Activated CD4-positive, CD25-positive, alpha-beta regulatory T cell treated with anti-CD3 and anti-CD28 coated beads, Interleukin-2, amount 50 U/mL, for 24 hours (primary cell): ENCODE measurements at regions not wholly inside any gene's neighbourhood (a gene's known extent, or its start where the extent isn't known, plus 50 kb on each side); places are given as distances from the start of the nearest gene placed in this dataset.
"Not testable (repeated sequence)": the region's sequence is repeated elsewhere in the genome, so short reads cannot be mapped to it uniquely, and the experiment has no call there.

Experiments
- ATAC-seq, 2 donors: fragments of 150-1000 bp; cut with Tn5 transposase; one replicate each; pipeline ENCODE4 v1.10.0; 2021; ENCODE audit warnings: mild to moderate bottlenecking in 1 of 2, moderate library complexity in 1 of 2

DNA sequence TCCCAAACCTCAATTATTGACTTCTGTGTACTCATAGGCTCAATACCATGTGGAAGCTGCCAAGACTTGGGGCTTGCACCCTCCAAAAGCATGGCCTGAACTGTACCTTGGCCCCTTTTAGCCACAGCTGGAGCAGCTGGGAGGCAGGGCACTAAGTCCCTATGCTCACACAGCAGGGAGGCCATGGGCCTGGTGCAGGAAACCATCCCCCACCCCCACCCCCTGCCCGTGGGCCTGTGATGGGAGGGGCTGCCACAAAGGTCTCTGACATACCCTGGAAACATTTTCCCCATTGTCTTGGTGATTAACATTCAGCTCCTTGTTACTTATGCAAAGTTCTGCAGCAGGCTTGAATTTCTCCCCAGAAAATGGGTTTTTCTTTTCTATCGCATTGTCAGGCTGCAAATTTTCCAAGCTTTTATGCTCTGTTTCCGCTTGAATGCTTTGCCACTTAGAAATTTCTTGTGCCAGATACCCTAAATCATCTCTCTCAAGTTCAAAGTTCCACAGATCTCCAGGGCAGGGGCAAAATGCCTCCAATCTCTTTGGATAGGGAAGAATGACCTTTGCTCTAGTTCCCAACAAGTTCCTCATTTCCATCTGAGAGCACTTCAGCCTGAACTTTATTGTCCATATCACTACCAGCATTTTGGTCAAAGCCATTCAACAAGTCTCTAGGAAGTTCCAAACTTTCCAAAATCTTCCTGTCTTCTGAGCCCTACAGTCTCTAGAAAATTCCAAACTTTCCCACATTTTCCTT is 141.8 kb downstream of the AHR start:
- not testable (repeated sequence) for ATAC-seq

DNA sequence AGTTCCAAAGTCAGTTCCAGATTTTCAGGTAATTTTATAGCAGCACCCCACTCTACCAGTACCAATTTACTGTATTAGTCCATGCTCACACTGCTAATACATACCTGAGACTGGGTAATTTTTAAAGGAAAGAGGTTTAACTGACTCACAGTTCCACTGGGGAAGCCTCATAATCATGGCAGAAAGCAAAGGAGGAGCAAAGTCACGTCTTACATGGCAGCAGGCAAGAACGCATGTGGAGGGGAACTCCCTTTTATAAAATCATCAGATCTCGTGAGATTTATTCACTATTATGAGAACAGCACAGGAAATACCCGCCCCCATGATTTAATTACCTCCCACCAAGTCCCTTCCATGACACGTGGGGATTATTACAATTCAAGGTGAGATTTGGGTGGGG is 142.4 kb downstream of the AHR start:
- no peak for ATAC-seq

- ATAC-seq: no peak
Observed at GRCh38 chr7:17441557-17441956, 143.1 kb downstream of the AHR start.

DNA sequence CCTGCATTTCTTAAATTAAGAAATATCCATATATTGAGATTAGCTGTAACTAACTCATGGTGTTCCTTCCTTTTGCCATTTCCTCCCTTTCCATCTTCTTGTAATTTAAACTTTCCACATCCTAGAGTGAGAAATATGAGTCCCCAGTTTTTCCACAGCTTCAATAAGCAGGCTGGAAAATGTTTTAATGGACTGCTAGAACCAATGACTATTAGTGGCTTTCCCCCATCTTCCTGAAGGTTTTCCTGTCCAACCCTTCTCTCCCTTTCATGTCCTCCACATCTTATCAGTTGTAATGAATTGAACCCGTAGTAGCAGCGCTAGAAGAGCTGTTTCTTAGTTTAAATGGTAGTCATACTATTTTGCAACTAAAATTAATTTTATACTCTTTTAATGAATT is 145.7 kb downstream of the AHR start:
- ATAC-seq: no peak

GRCh38 chr7:17444673-17445072 is 146.2 kb downstream of the AHR start:
- ATAC-seq: no peak

DNA sequence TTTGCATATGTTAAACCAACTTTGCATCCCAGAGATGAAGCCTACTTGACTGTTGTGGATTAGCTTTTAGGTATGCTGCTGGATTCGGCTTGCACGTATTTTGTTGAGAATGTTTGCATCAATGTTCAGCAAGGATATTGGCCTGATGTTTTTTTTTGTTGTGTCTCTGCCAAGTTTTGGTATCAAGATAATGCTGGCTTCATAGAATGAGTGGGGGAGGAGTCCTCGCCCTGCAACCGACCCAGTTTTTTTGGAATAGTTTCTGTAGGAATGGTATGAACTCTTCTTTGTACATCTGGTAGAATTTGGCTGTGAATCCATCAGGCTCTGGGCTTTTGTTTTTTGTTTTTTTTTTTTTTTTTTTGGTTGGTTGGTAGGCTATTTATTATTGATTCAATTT is 147.9 kb downstream of the AHR start:
- no peak for ATAC-seq

- ATAC-seq: no peak
Observed at GRCh38 chr7:17447728-17448478, 149.5 kb downstream of the AHR start.

DNA sequence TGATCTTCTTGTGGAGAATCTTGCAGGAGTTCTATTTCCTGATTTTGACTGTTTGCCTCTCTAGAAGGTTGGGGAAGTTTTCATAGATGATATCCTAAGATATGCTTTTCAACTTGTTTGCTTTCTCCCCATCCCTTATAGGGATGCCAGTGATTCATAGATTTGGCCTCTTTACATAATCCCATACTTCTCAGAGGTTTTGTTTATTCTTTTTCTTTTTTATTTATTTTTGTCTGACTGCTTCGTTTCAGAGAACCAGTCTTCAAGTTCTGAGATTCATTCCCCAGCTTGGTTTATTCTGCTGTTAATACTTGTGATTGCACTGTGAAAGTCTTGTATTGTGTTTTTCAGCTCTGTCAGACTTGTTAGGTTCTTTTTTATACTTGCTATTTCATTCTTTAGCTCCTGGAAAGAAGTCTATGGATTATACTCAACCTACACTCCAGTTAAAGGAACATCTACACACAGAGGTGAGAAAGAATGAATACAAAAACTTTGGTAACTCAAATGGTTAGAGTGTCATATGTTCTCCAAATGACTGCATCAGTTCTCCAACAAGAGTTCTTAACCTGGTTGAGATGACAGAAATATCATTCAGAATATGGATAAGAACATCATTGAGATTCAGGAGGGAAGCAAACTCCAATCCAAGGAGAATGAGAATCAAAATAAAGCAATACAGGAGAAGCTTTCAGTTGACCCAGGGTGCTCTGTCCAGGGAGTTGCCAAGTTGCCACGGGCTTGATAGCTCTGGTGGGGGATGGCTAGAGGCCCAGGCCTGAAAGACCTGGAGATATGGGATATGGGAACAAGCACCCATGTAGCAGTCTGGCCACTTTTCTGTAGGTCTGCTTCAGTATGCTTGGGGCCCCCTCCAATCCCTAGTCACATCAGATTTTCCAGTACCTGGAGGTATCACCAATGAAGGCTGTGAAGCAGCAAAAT is 150.3 kb downstream of the AHR start:
- no peak for ATAC-seq

DNA sequence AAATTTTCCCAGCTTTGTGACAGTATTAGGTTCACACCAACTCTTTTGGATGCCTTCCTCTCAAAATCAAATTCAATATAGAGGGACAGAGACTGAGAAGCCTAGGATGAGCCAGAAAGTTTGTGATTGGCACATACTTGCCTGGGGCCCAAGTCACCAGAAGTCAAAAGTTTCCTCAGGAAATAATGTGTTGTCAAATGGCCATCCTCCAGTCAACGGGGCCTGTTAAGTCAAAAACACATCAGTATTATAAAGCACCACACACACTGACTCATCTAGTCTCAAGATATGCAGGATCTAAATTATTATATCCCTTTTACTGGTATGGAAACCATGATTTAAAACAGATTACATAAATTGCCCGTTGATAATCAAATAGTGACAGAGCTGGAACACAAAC is 158.1 kb downstream of the AHR start:
- ATAC-seq: no peak

DNA sequence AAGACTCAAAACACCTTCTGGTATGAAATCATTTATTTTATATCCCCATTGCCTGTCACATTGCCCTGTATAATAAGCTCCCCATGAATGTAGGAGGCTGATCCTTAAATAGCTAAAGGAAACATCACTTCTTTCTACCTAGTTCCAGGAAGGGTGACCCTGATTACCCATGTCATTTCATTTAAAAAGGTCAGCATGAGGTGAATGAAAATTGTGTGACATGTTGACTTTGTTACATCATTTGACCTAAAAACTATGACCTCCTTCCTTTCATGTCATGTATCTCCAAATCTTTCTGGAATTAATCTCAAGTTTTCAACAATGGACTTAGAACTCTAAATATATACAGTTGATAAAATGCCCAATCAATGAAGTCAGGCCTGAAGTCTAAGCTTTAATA is 161.5 kb downstream of the AHR start:
- no peak for ATAC-seq

DNA sequence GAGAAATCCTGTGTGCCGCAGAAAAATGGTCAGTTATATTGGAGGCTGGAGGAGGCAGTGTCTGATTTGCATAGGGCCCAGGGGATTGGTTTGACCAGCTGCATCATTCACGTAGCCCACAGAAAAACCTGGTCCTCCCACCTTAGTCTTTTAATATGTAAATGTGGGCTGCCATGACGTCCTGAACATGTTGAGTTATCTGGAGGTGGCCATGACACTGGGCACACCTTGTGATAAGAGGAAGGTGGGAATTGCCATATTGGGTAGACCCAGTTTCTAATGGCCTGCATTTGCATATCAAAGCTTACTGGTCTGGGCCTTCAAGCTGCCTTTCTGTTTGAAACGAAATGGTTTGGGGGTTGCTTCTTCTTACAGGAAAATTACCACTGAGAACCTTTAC is 162.2 kb downstream of the AHR start:
- ATAC-seq: no peak

DNA sequence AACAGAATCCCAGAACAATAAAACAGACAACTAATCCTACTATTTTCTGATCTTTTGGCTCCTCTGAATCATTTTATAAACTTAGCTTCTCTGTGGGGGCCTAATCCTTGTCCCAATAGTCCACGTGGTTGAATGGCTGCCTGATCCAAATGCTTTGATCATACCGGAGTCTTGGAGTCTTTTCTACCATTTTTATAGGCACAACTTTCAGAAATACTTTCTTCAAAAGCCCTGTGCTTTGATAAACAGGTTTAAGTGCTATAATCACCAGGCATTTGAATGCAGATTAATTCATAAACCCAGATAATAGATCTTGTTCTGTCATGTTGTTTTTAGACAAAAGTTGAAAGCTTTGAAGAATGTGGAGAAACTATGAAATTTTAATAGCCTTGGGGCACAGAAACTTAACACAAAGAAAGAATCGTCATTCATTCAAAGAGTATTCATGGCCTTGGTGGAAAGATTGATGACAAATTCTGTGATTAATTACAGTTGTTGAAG is 163.7 kb downstream of the AHR start:
- no peak for ATAC-seq

GRCh38 chr7:17463511-17464085 is 165.1 kb downstream of the AHR start:
- no peak for ATAC-seq

GRCh38 chr7:17466216-17466615 is 167.8 kb downstream of the AHR start:
- ATAC-seq: no peak

GRCh38 chr7:17467386-17467945 is 169.0 kb downstream of the AHR start:
- ATAC-seq: no peak

- no peak for ATAC-seq
Observed at GRCh38 chr7:17471325-17471724, 172.9 kb downstream of the AHR start.

GRCh38 chr7:17472518-17472917 is 174.1 kb downstream of the AHR start:
- ATAC-seq: no peak

GRCh38 chr7:17472939-17473338 is 174.5 kb downstream of the AHR start:
- ATAC-seq: no peak

DNA sequence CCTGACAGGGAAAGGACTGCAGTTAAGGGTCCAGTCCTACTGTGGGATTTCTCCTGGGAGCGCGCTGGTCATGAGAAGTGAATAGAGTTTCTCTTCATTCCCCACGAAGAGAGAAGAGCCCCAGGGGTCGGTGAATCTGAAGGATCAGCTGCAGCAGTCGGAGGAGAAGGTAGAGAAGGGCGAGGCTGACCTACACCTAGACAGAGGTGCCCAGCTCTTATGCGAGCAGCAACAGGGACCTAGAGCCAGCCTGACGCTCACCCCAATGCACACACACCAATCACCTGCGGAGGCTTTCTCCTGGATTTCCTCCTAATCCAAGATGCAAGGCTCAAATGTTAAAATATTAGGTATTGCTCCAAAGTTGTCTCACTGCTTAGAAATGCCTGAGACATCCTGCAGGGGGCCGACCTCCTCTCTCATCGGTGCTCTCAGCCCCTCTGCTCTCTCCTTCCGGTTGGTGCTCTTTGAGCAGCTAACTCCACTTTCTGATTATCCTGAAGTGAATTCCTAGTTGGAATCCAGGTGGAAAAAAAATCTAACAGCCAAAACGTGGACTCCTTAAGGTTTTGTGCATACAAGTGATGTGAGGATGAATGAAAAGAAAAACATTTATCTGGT is 176.4 kb downstream of the AHR start:
- no peak for ATAC-seq

GRCh38 chr7:17477182-17477581 is 178.7 kb downstream of the AHR start:
- no peak for ATAC-seq

- ATAC-seq: no peak
Observed at GRCh38 chr7:17481118-17481517, 182.7 kb downstream of the AHR start.

- no peak for ATAC-seq
Observed at GRCh38 chr7:17485368-17485767, 186.9 kb downstream of the AHR start.
